SK-N-SH treated with all-trans-retinoic acid at 6 μM for 48 hours (cell line): ENCODE measurements at regions not wholly inside any gene's neighbourhood (a gene's known extent, or its start where the extent isn't known, plus 50 kb on each side); places are given as distances from the start of the nearest gene placed in this dataset.

Experiments
- BACH2 ChIP-seq: fragments of 250-450 bp; sonication (Bioruptor Pico); IDR thresholded peaks from 2 replicates; pipeline ENCODE4 v1.9.0; 2021; ENCODE audit warnings: mild to moderate bottlenecking, borderline replicate concordance
- GLIS3 ChIP-seq: fragments of 250-450 bp; sonication (Bioruptor Pico); IDR thresholded peaks from 2 replicates; pipeline ENCODE4 v1.5.0; 2020; ENCODE audit warnings: mild to moderate bottlenecking, moderate library complexity
- ZFP3 ChIP-seq: fragments of 250-450 bp; sonication (Bioruptor Pico); IDR thresholded peaks from 2 replicates; pipeline ENCODE4 v1.5.0; 2020; ENCODE audit warnings: mild to moderate bottlenecking, moderate library complexity
- TF ChIP-seq, protein P1 (sequence below): fragments of 250-450 bp; sonication (Bioruptor Pico); IDR thresholded peaks from 2 replicates; pipeline ENCODE4 v1.8.0; 2020; ENCODE audit warnings: mild to moderate bottlenecking, moderate library complexity, borderline replicate concordance

DNA sequence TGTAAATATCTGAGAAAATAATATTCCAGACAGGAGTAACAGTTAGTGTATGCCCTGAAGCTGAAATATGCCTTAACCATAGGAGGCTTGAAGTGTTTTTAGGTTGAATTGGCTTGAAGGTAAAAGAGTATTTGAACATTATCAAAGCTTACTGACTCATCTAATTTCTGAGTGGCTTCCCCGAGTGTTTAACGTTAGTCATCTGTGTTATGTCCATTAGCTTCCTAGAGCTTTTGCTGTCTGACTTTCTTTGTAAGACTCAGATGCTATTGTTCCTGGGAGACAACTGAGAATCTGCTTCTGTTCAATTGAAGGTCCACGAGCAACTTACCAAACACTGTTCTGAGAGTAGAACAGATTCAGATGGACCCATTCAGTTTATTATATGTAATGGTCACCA, 656.8 kb upstream of the NECTIN3 start:
- TF ChIP-seq GLIS3 (CRISPR knock-in tag) (no peak), ZFP3 (no peak), BACH2 (no peak)
- TF ChIP-seq, protein P1, sequence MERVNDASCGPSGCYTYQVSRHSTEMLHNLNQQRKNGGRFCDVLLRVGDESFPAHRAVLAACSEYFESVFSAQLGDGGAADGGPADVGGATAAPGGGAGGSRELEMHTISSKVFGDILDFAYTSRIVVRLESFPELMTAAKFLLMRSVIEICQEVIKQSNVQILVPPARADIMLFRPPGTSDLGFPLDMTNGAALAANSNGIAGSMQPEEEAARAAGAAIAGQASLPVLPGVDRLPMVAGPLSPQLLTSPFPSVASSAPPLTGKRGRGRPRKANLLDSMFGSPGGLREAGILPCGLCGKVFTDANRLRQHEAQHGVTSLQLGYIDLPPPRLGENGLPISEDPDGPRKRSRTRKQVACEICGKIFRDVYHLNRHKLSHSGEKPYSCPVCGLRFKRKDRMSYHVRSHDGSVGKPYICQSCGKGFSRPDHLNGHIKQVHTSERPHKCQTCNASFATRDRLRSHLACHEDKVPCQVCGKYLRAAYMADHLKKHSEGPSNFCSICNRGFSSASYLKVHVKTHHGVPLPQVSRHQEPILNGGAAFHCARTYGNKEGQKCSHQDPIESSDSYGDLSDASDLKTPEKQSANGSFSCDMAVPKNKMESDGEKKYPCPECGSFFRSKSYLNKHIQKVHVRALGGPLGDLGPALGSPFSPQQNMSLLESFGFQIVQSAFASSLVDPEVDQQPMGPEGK (CRISPR knock-in tag), result no peak
